ENCODE measurements at regions not wholly inside any gene's neighbourhood (a gene's known extent, or its start where the extent isn't known, plus 50 kb on each side); places are given as distances from the start of the nearest gene placed in this dataset.
"Not testable (repeated sequence)": the region's sequence is repeated elsewhere in the genome, so short reads cannot be mapped to it uniquely, and the experiment has no call there.

- TF ChIP-seq TCF4 (CRISPR knock-in tag; IDR thresholded peaks at IDR 0.05; ENCODE audit: borderline replicate concordance) (no peak), ESRRG (CRISPR knock-in tag; IDR thresholded peaks at IDR 0.05) (no peak), PATZ1 (CRISPR knock-in tag; IDR thresholded peaks at IDR 0.05; ENCODE audit: borderline replicate concordance) (no peak), POU6F1 (CRISPR knock-in tag; IDR thresholded peaks at IDR 0.05; ENCODE audit: borderline replicate concordance, low read depth) (no peak), ARNTL (CRISPR knock-in tag; IDR thresholded peaks at IDR 0.05; ENCODE audit: borderline replicate concordance, low read depth) (no peak)
These were observed 112.5 kb downstream of the HMHB1 start for GRCh38 chr5:143924311-143924978.

GRCh38 chr5:143924979-143925325, 113.0 kb downstream of the HMHB1 start:
- ATAC-seq, result not testable (repeated sequence)

More at GRCh38 chr5:143924311-143924978, 112.5 kb downstream of the HMHB1 start:
- no peak for ATAC-seq

GRCh38 chr5:143929486-143929885, 117.5 kb downstream of the HMHB1 start:
- ATAC-seq, result no peak
- no peak for TF ChIP-seq POU6F1 (CRISPR knock-in tag; IDR thresholded peaks at IDR 0.05; ENCODE audit: borderline replicate concordance, low read depth)
- no peak for TF ChIP-seq ZNF8 (CRISPR knock-in tag; IDR thresholded peaks at IDR 0.05)

- TF ChIP-seq ZC3H10 (CRISPR knock-in tag; IDR thresholded peaks at IDR 0.05), result no peak
- TF ChIP-seq ESRRG (CRISPR knock-in tag; IDR thresholded peaks at IDR 0.05), result no peak
- no peak for TF ChIP-seq CSRNP3 (CRISPR knock-in tag; IDR thresholded peaks at IDR 0.05)
- TF ChIP-seq POU6F1 (CRISPR knock-in tag; IDR thresholded peaks at IDR 0.05; ENCODE audit: borderline replicate concordance, low read depth), result no peak
- no peak for TF ChIP-seq CSDC2 (CRISPR knock-in tag; IDR thresholded peaks at IDR 0.05)
- TF ChIP-seq GLIS3 (CRISPR knock-in tag; IDR thresholded peaks at IDR 0.05), result no peak
- no peak for TF ChIP-seq ZFP3 (CRISPR knock-in tag; IDR thresholded peaks at IDR 0.05)
- no peak for TF ChIP-seq PATZ1 (CRISPR knock-in tag; IDR thresholded peaks at IDR 0.05; ENCODE audit: borderline replicate concordance)
These were observed 118.6 kb downstream of the HMHB1 start for GRCh38 chr5:143930561-143930960.

GRCh38 chr5:143931476-143931875, 119.5 kb downstream of the HMHB1 start:
- 0 out of 3 replicates have a peak, but pooled peaks have one; percentile 28 for ATAC-seq
- no peak for TF ChIP-seq ZFP30 (CRISPR knock-in tag; IDR thresholded peaks at IDR 0.05)
- TF ChIP-seq SNAI2 (CRISPR knock-in tag; IDR thresholded peaks at IDR 0.05), result no peak

More at GRCh38 chr5:143930561-143930960, 118.6 kb downstream of the HMHB1 start:
- ATAC-seq, result no peak
